PC-9 (cell line): ENCODE measurements at regions not wholly inside any gene's neighbourhood (a gene's known extent, or its start where the extent isn't known, plus 50 kb on each side); places are given as distances from the start of the nearest gene placed in this dataset.

ENCODE experiments used
- BruUV-seq: library from RNA; stranded (reverse); fragments of 400-500 nt; replicated peaks from 2 replicates; lab custom pipeline; 2021; lab: Mats Ljungman, UMichigan
- CTCF ChIA-PET: fragments of 300-600 bp; sonication (Branson Sonifier 250); formaldehyde crosslinking; loops from one replicate; lab custom pipeline; 2022; ENCODE audit warnings: antibody characterized with exemption; lab: Charles Lee
- POLR2A ChIA-PET: fragments of 300-600 bp; sonication (Branson Sonifier 250); formaldehyde crosslinking; loops from one replicate; lab custom pipeline; 2022; ENCODE audit warnings: antibody characterized with exemption; ENCODE audit not compliant: unreplicated experiment; lab: Charles Lee
- DNase-seq, 2 experiments: peaks; one replicate each; pipeline versions ENCODE4 v3.0.0 to v3.0.0-alpha.2; 2015 to 2022; ENCODE audit warnings: mixed read lengths in 1 of 2
- H2AFZ ChIP-seq: fragments of 200-600 bp; sonication (generic); 2 replicates; pipeline ENCODE4 v1.8.1; 2017; ENCODE audit warnings: antibody characterized with exemption
- H3F3A ChIP-seq: fragments of 200-600 bp; sonication (generic); 2 replicates; pipeline ENCODE4 v1.8.1; 2017; ENCODE audit warnings: antibody characterized with exemption, mild to moderate bottlenecking, low read depth; ENCODE audit not compliant: insufficient read depth
- H3K27ac ChIP-seq: fragments of 200-600 bp; sonication (generic); 2 replicates; pipeline ENCODE4 v1.6.1; 2016; ENCODE audit warnings: mixed run types
- H3K27me3 ChIP-seq: fragments of 200-600 bp; sonication (generic); 2 replicates; pipeline ENCODE4 v1.6.1; 2016; ENCODE audit warnings: low read depth, mixed run types; ENCODE audit not compliant: insufficient read depth
- H3K36me3 ChIP-seq: fragments of 200-600 bp; sonication (generic); 2 replicates; pipeline ENCODE4 v1.6.1; 2016; ENCODE audit warnings: low read depth, mixed run types
- H3K4me1 ChIP-seq: fragments of 200-600 bp; sonication (generic); replicated peaks from 2 replicates; pipeline ENCODE4 v1.6.1; 2016; ENCODE audit warnings: mixed run types; ENCODE audit not compliant: insufficient read depth
- H3K4me2 ChIP-seq: fragments of 200-600 bp; sonication (generic); 2 replicates; pipeline ENCODE4 v1.6.1; 2017; ENCODE audit warnings: mixed run types
- H3K4me3 ChIP-seq: fragments of 200-600 bp; sonication (generic); 2 replicates; pipeline ENCODE4 v1.6.1; 2016; ENCODE audit warnings: mixed run types
- H3K79me2 ChIP-seq: fragments of 200-600 bp; sonication (generic); 2 replicates; pipeline ENCODE4 v1.6.1; 2017; ENCODE audit warnings: low read depth, mixed run types
- H3K9me2 ChIP-seq: fragments of 200-600 bp; sonication (generic); 2 replicates; pipeline ENCODE4 v1.8.1; 2017; ENCODE audit warnings: mild to moderate bottlenecking; ENCODE audit not compliant: insufficient read depth
- H3K9me3 ChIP-seq: fragments of 200-600 bp; sonication (generic); 2 replicates; pipeline ENCODE4 v1.8.1; 2016; ENCODE audit warnings: low read depth; ENCODE audit not compliant: insufficient read depth
- H4K20me1 ChIP-seq: fragments of 200-600 bp; sonication (generic); 2 replicates; pipeline ENCODE4 v1.8.1; 2017; ENCODE audit not compliant: insufficient read depth
- EZH2 ChIP-seq: fragments of 200-600 bp; sonication (generic); IDR thresholded peaks from 2 replicates; pipeline ENCODE4 v1.8.0; 2017; ENCODE audit warnings: antibody characterized with exemption, low read depth
- intact Hi-C: fragments of 100-400 bp; cut with micrococcal nuclease; formaldehyde crosslinking; loops from one replicate; pipeline ENCODE4 v1.10.0; 2022; ENCODE audit not compliant: unreplicated experiment
- TF ChIP-seq, protein P1 (sequence below): fragments of 200-600 bp; sonication (generic); conservative IDR thresholded peaks from 2 replicates; pipeline ENCODE4 v1.6.1; 2017; ENCODE audit warnings: mixed run types, antibody characterized with exemption, mild to moderate bottlenecking, moderate library complexity

DNA sequence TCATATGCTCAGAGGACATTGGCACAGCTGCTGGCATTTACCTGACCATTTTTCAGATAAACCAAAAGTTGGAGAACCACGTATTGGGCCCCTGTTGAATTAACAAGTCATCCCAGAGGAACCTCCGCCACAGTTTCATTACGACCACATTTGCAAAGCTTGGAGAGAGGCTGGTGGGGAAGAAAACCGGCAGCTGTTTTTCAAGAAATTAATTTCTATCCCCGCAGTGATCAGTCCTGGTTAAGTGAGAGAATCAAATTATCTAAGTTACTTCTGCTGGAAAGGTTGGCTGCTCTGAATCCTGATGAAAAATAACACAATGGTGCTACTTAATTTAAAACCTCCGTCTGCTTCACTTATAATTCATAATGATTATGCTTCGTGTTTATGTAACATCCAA lies 737.1 kb upstream of the AUTS2 start:
- DNase-seq: no peak
- no peaks in the 10 kb centered on the region for H3K4me1 ChIP-seq
- H4K20me1 ChIP-seq: no peaks in the 10 kb centered on the region
- H3K27ac ChIP-seq: no peak overlapping the region
- no peaks in the 10 kb centered on the region for H3K9me3 ChIP-seq
- TF ChIP-seq EZH2: no peak
- no peaks in the 10 kb centered on the region for H3K9me2 ChIP-seq
- H2AFZ ChIP-seq: no peak overlapping the region
- no peak overlapping the region for H3K4me3 ChIP-seq
- CTCF ChIA-PET: interaction anchor here (0.6 kb wide), 1 partner anchor 200 kb away, joined by 7 read pairs; no protein-coding TSS in a partner anchor
- no peaks in the 10 kb centered on the region for H3K27me3 ChIP-seq
- POLR2A ChIA-PET: no interaction called here
- intact Hi-C loops: no loop called here
- no TSS peak for BruUV-seq
- no peaks in the 10 kb centered on the region for H3K36me3 ChIP-seq
- H3K4me2 ChIP-seq: no peak overlapping the region
- H3K79me2 ChIP-seq: no peaks in the 10 kb centered on the region
- H3F3A ChIP-seq: no peaks in the 10 kb centered on the region

DNA sequence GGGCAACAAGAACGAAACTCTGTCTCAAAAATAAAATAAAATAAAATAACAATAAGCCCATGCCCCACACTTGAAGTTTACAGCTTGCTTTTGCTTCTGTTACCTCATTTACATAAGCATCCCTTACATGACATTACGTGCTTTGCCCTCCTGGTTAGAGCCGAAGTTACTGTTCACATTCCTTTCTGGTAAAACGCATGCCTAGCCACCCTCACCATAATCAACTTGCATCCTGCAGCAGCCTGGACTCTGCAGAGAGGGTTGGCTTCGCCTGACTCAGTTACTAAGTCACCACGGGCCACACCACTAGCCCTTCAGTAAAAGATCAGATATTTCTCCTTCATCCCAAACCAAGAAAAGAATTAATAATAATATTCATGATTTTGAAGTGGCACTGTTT lies 736.0 kb upstream of the AUTS2 start:
- intact Hi-C loops: no loop called here
- DNase-seq: no peak
- Histone ChIP-seq H3K27me3 (no peaks in the 10 kb centered on the region), H3K79me2 (no peaks in the 10 kb centered on the region), H4K20me1 (no peaks in the 10 kb centered on the region), H2AFZ (no peak overlapping the region), H3K4me2 (no peak overlapping the region), H3K4me1 (no peaks in the 10 kb centered on the region), H3F3A (no peaks in the 10 kb centered on the region), H3K9me2 (no peaks in the 10 kb centered on the region; the same call in 1 of the 2 replicates), H3K9me3 (no peaks in the 10 kb centered on the region), H3K36me3 (no peaks in the 10 kb centered on the region), H3K27ac (no peak overlapping the region), H3K4me3 (no peak overlapping the region)
- POLR2A ChIA-PET: no interaction called here
- CTCF ChIA-PET: no interaction called here
- no peak for TF ChIP-seq EZH2
- TF ChIP-seq, protein P1, sequence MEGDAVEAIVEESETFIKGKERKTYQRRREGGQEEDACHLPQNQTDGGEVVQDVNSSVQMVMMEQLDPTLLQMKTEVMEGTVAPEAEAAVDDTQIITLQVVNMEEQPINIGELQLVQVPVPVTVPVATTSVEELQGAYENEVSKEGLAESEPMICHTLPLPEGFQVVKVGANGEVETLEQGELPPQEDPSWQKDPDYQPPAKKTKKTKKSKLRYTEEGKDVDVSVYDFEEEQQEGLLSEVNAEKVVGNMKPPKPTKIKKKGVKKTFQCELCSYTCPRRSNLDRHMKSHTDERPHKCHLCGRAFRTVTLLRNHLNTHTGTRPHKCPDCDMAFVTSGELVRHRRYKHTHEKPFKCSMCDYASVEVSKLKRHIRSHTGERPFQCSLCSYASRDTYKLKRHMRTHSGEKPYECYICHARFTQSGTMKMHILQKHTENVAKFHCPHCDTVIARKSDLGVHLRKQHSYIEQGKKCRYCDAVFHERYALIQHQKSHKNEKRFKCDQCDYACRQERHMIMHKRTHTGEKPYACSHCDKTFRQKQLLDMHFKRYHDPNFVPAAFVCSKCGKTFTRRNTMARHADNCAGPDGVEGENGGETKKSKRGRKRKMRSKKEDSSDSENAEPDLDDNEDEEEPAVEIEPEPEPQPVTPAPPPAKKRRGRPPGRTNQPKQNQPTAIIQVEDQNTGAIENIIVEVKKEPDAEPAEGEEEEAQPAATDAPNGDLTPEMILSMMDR: no peak
- BruUV-seq: no TSS peak

DNA sequence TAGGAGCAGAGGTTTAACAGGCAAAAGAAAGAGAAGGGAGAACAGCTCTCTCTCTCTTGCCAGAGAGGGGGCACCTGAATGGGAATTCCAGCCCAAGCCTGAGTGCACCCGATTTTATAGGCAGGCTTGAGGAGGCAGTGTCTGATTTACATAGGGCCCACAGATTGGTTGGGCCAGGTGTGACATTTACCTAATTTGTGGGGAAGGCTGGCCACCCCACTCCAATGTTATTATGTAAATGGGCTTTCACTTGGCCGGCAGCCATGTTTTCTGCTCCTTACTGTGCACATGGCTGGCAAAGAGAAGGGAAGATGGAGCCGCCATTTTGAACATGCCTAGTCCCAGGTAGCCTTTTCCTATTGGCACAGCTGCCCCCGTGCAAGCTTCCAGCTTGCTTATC lies 735.5 kb upstream of the AUTS2 start:
- H2AFZ ChIP-seq: no peak overlapping the region
- no peaks in the 10 kb centered on the region for H3K9me3 ChIP-seq
- POLR2A ChIA-PET: no interaction called here
- no peak overlapping the region for H3K27ac ChIP-seq
- BruUV-seq: no TSS peak
- H3K4me2 ChIP-seq: no peak overlapping the region
- H3K9me2 ChIP-seq: no peaks in the 10 kb centered on the region; the same call in 1 of the 2 replicates
- H3K27me3 ChIP-seq: no peaks in the 10 kb centered on the region
- intact Hi-C loops: no loop called here
- no peak for DNase-seq
- no peaks in the 10 kb centered on the region for H4K20me1 ChIP-seq
- no peaks in the 10 kb centered on the region for H3K4me1 ChIP-seq
- no peaks in the 10 kb centered on the region for H3K36me3 ChIP-seq
- no peaks in the 10 kb centered on the region for H3F3A ChIP-seq
- CTCF ChIA-PET: no interaction called here
- no peaks in the 10 kb centered on the region for H3K79me2 ChIP-seq
- TF ChIP-seq EZH2: no peak
- TF ChIP-seq, protein P1: no peak
- H3K4me3 ChIP-seq: no peak overlapping the region
